ENCODE measurements at regions not wholly inside any gene's neighbourhood (a gene's known extent, or its start where the extent isn't known, plus 50 kb on each side); places are given as distances from the start of the nearest gene placed in this dataset.

- no peaks in the 10 kb centered on the region for H3K36me3 ChIP-seq (ENCODE audit: control insufficient read depth, insufficient read depth, low read length)
- H3K4me1 ChIP-seq (ENCODE audit: control insufficient read depth, insufficient read depth, low read length): no peaks in the 10 kb centered on the region
- DNase-seq: no peak
- no peaks in the 10 kb centered on the region for H3K9me3 ChIP-seq (replicated peaks; ENCODE audit: control insufficient read depth, low read depth, low read length)
- WGBS (ENCODE audit: insufficient coverage): 100% methylated on average over 1 of the region's 3 CpGs
- no peak overlapping the region for H3K4me3 ChIP-seq (ENCODE audit: low read length)
- H3K27ac ChIP-seq (ENCODE audit: low read length): no peak overlapping the region
- no peaks in the 10 kb centered on the region for H3K27me3 ChIP-seq (ENCODE audit: control insufficient read depth, insufficient read depth, low read length)
Measured at GRCh38 chrX:22526339-22526738, 253.6 kb downstream of the CBLL2 start.

GRCh38 chrX:22527302-22527701 is 254.6 kb downstream of the CBLL2 start:
- H3K27me3 ChIP-seq (ENCODE audit: control insufficient read depth, insufficient read depth, low read length): no peaks in the 10 kb centered on the region
- no CpG with 5 or more reads among the region's 1 CpG for WGBS (ENCODE audit: insufficient coverage)
- H3K36me3 ChIP-seq (ENCODE audit: control insufficient read depth, insufficient read depth, low read length): no peaks in the 10 kb centered on the region
- no peak for DNase-seq
- no peaks in the 10 kb centered on the region for H3K9me3 ChIP-seq (replicated peaks; ENCODE audit: control insufficient read depth, low read depth, low read length)
- no peak overlapping the region for H3K27ac ChIP-seq (ENCODE audit: low read length)
- no peak overlapping the region for H3K4me3 ChIP-seq (ENCODE audit: low read length)
- H3K4me1 ChIP-seq (ENCODE audit: control insufficient read depth, insufficient read depth, low read length): no peaks in the 10 kb centered on the region

DNA sequence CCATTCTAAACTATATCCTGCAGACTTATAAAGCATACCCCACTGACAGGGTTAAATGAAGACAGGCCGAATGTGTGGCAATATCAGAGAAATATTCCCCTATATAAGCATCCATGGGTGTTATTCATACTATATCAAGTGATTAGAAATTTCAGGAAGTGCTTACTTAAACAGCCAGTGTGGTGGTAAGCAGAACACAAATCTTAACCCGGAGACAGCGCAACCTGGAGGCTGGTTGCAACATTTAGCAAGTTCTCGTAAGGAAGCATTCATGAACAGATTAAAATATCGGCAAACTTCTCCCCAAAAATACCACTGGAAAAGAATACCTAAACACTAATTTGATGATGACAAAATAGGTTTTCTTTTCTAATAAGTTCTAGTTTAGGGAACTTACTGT is 261.2 kb downstream of the CBLL2 start:
- no peak for DNase-seq
- WGBS (ENCODE audit: insufficient coverage): no CpG with 5 or more reads among the region's 5 CpGs

DNA sequence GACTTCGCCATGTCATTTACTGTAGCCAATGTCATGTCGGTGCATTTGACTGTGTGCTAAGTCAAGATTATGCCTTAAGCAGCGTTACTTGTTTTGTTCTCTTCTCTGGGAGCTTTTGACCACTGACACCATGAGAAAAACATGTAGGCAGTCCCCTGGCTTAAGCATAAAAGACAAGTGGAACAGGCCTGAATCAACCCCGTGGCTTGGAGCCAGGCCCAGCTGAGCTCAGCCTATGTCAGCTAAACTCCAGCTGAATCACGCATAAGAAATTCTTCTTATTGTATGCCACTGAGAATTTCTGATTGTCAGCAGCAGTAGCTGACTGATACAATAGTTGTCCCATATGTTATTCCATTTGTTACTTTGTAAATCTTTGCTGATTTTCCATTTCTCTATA is 261.9 kb downstream of the CBLL2 start:
- H3K4me3 ChIP-seq (ENCODE audit: low read length): no peak overlapping the region
- no peaks in the 10 kb centered on the region for H3K36me3 ChIP-seq (ENCODE audit: control insufficient read depth, insufficient read depth, low read length)
- no peak overlapping the region for H3K27ac ChIP-seq (ENCODE audit: low read length)
- H3K27me3 ChIP-seq (ENCODE audit: control insufficient read depth, insufficient read depth, low read length): no peaks in the 10 kb centered on the region
- no peaks in the 10 kb centered on the region for H3K4me1 ChIP-seq (ENCODE audit: control insufficient read depth, insufficient read depth, low read length)
- peak; percentile 47 for DNase-seq
- no peaks in the 10 kb centered on the region for H3K9me3 ChIP-seq (replicated peaks; ENCODE audit: control insufficient read depth, low read depth, low read length)
- 63% methylated on average over 3 of the region's 5 CpGs for WGBS (ENCODE audit: insufficient coverage)

More for the DNA sequence above, 261.2 kb downstream of the CBLL2 start:
- no peaks in the 10 kb centered on the region for H3K27me3 ChIP-seq (ENCODE audit: control insufficient read depth, insufficient read depth, low read length)
- no peaks in the 10 kb centered on the region for H3K4me1 ChIP-seq (ENCODE audit: control insufficient read depth, insufficient read depth, low read length)
- no peak overlapping the region for H3K4me3 ChIP-seq (ENCODE audit: low read length)
- no peak overlapping the region for H3K27ac ChIP-seq (ENCODE audit: low read length)
- H3K36me3 ChIP-seq (ENCODE audit: control insufficient read depth, insufficient read depth, low read length): no peaks in the 10 kb centered on the region
- no peaks in the 10 kb centered on the region for H3K9me3 ChIP-seq (replicated peaks; ENCODE audit: control insufficient read depth, low read depth, low read length)

DNA sequence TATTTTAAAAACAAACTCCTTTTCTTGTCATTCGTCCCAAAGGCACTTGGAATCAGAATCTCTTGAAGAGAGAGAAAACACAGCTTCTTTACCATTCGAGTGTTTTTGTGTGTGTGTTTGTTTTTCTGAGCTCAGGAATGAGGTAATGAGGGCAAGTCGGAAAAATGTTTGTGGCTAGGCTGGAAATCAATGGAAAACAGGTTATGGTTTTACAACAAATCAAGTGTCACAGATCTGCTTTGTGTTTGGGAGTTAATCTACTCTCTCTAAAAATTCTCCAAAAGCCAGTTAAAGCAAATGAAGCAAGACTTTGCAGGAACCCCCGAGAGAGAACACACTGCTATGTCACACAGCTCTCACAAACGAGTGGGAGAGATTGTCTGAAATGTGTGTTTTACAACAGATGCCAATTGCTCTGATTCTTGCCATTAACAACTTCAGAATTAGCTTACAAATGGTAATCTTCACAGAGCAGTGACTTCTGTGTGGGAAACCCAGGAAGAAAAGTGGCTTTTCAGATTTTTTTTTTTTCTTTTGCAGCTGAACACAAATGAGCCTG is 264.1 kb downstream of the CBLL2 start:
- no peaks in the 10 kb centered on the region for H3K36me3 ChIP-seq (ENCODE audit: control insufficient read depth, insufficient read depth, low read length)
- no peak overlapping the region for H3K27ac ChIP-seq (ENCODE audit: low read length)
- DNase-seq: no peak
- WGBS (ENCODE audit: insufficient coverage): 0% methylated on average over 1 of the region's 5 CpGs
- no peaks in the 10 kb centered on the region for H3K4me1 ChIP-seq (ENCODE audit: control insufficient read depth, insufficient read depth, low read length)
- no peaks in the 10 kb centered on the region for H3K9me3 ChIP-seq (replicated peaks; ENCODE audit: control insufficient read depth, low read depth, low read length)
- H3K27me3 ChIP-seq (ENCODE audit: control insufficient read depth, insufficient read depth, low read length): no peaks in the 10 kb centered on the region
- H3K4me3 ChIP-seq (ENCODE audit: low read length): no peak overlapping the region

- no peaks in the 10 kb centered on the region for H3K27me3 ChIP-seq (ENCODE audit: control insufficient read depth, insufficient read depth, low read length)
- H3K4me1 ChIP-seq (ENCODE audit: control insufficient read depth, insufficient read depth, low read length): no peaks in the 10 kb centered on the region
- H3K9me3 ChIP-seq (replicated peaks; ENCODE audit: control insufficient read depth, low read depth, low read length): no peaks in the 10 kb centered on the region
- no peaks in the 10 kb centered on the region for H3K36me3 ChIP-seq (ENCODE audit: control insufficient read depth, insufficient read depth, low read length)
- no peak overlapping the region for H3K27ac ChIP-seq (ENCODE audit: low read length)
- WGBS (ENCODE audit: insufficient coverage): 72% methylated on average over 3 of the region's 4 CpGs
- no peak for DNase-seq
- no peak overlapping the region for H3K4me3 ChIP-seq (ENCODE audit: low read length)
Measured at GRCh38 chrX:22538580-22538979, 265.9 kb downstream of the CBLL2 start.

DNA sequence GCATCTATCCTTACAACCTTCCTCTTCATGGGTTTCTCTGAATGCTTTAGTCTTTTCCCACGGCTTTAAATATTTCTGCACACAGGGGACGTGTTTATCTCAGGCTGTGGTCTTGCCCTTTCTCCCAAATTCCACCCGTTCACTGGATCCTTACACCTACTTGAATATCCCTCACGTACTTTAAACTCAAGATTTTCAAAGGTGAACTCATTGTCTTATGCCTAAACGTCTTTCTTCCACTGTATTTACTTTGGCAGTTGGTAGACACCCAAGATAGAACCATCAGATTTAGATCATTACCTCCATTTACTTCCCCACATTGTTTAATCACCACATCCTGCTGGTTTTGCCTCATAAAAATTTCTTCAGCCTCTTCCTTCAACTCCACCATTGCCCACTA is 269.2 kb downstream of the CBLL2 start:
- Histone ChIP-seq H3K9me3 (replicated peaks; ENCODE audit: control insufficient read depth, low read depth, low read length) (no peaks in the 10 kb centered on the region), H3K36me3 (ENCODE audit: control insufficient read depth, insufficient read depth, low read length) (no peaks in the 10 kb centered on the region), H3K4me3 (ENCODE audit: low read length) (no peak overlapping the region), H3K27me3 (ENCODE audit: control insufficient read depth, insufficient read depth, low read length) (peaks cover 6% of the 10 kb centered on the region), H3K4me1 (ENCODE audit: control insufficient read depth, insufficient read depth, low read length) (no peaks in the 10 kb centered on the region), H3K27ac (ENCODE audit: low read length) (no peak overlapping the region)
- no peak for DNase-seq
- whole genome bisulfite sequencing (ENCODE audit: insufficient coverage): 60% methylated on average over 5 of the region's 5 CpGs

DNA sequence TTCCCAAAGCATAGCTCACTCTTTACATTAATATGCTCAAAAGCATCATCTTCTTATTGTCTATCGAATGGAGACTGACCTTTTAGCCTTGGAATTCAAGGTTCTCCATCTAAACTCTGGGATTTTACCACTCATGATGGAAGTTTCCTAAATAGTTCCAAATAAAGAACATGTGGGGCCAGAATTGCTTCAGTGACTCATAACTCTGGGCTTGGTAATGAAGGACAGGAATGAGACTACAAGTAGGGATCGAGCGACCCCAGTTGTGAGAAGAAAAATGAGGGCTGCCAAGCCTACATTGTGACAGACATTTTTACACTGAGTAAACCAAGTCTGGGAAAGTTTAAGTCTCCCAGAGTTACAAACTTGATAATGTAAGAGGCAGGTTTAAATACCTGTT is 269.9 kb downstream of the CBLL2 start:
- Histone ChIP-seq H3K27me3 (ENCODE audit: control insufficient read depth, insufficient read depth, low read length) (peaks cover 6% of the 10 kb centered on the region), H3K9me3 (replicated peaks; ENCODE audit: control insufficient read depth, low read depth, low read length) (no peaks in the 10 kb centered on the region), H3K36me3 (ENCODE audit: control insufficient read depth, insufficient read depth, low read length) (no peaks in the 10 kb centered on the region), H3K4me3 (ENCODE audit: low read length) (no peak overlapping the region), H3K27ac (ENCODE audit: low read length) (no peak overlapping the region), H3K4me1 (ENCODE audit: control insufficient read depth, insufficient read depth, low read length) (no peaks in the 10 kb centered on the region)
- WGBS (ENCODE audit: insufficient coverage): 95% methylated on average over 3 of the region's 3 CpGs
- DNase-seq: no peak

DNA sequence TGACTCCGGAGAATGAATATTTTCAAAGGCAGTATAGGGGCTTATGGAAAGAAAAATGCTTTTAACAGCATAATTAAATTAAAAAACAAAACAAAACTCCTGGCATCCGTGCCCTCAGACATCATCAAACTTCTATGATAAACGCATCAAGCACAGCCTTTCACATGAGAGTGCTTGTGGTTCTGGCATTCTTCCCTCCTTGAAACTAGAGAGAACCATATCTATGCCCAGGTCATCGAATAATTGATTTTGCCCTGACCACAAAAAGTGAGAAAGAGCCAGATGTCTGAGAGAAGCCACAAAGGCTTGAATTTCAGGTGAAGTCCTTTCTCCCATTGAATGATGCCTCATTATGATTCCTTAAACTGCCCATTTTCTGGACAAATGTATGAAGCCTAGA is 286.8 kb downstream of the CBLL2 start:
- Histone ChIP-seq H3K4me3 (ENCODE audit: low read length) (no peak overlapping the region), H3K9me3 (replicated peaks; ENCODE audit: control insufficient read depth, low read depth, low read length) (no peaks in the 10 kb centered on the region), H3K36me3 (ENCODE audit: control insufficient read depth, insufficient read depth, low read length) (no peaks in the 10 kb centered on the region), H3K27me3 (ENCODE audit: control insufficient read depth, insufficient read depth, low read length) (peaks cover 2% of the 10 kb centered on the region), H3K27ac (ENCODE audit: low read length) (no peak overlapping the region), H3K4me1 (ENCODE audit: control insufficient read depth, insufficient read depth, low read length) (no peaks in the 10 kb centered on the region)
- no CpG with 5 or more reads among the region's 4 CpGs for WGBS (ENCODE audit: insufficient coverage)
- DNase-seq: no peak

GRCh38 chrX:22575161-22575845 is 302.6 kb downstream of the CBLL2 start:
- DNase-seq: no peak

GRCh38 chrX:22577181-22577580 is 304.5 kb downstream of the CBLL2 start:
- Histone ChIP-seq H3K36me3 (ENCODE audit: control insufficient read depth, insufficient read depth, low read length) (no peaks in the 10 kb centered on the region), H3K4me1 (ENCODE audit: control insufficient read depth, insufficient read depth, low read length) (no peaks in the 10 kb centered on the region), H3K9me3 (replicated peaks; ENCODE audit: control insufficient read depth, low read depth, low read length) (no peaks in the 10 kb centered on the region), H3K27me3 (ENCODE audit: control insufficient read depth, insufficient read depth, low read length) (peaks cover 3% of the 10 kb centered on the region), H3K27ac (ENCODE audit: low read length) (no peak overlapping the region), H3K4me3 (ENCODE audit: low read length) (no peak overlapping the region)
- WGBS (ENCODE audit: insufficient coverage): no CpG with 5 or more reads among the region's 3 CpGs
- DNase-seq: peak; percentile 28

More at GRCh38 chrX:22575161-22575845, 302.6 kb downstream of the CBLL2 start:
- Histone ChIP-seq H3K4me1 (ENCODE audit: control insufficient read depth, insufficient read depth, low read length) (no peaks in the 10 kb centered on the region), H3K9me3 (replicated peaks; ENCODE audit: control insufficient read depth, low read depth, low read length) (no peaks in the 10 kb centered on the region), H3K36me3 (ENCODE audit: control insufficient read depth, insufficient read depth, low read length) (no peaks in the 10 kb centered on the region), H3K27me3 (ENCODE audit: control insufficient read depth, insufficient read depth, low read length) (peaks cover 3% of the 10 kb centered on the region), H3K27ac (ENCODE audit: low read length) (no peak overlapping the region), H3K4me3 (ENCODE audit: low read length) (no peak overlapping the region)
- WGBS (ENCODE audit: insufficient coverage): no CpG with 5 or more reads among the region's 1 CpG
